ENCODE measurements at regions not wholly inside any gene's neighbourhood (a gene's known extent, or its start where the extent isn't known, plus 50 kb on each side); places are given as distances from the start of the nearest gene placed in this dataset.

GRCh38 chr5:98621821-98622220 is 151.6 kb upstream of the RGMB start:
- Histone ChIP-seq H3K27me3 (ENCODE audit: control insufficient read depth in 2 of 2, insufficient read depth in 2 of 2, low read length in 2 of 2) (no peaks in the 10 kb centered on the region), H3K4me3 (replicated peaks in 1 of 3; ENCODE audit: low read depth in 2 of 3, low read length in 3 of 3) (no peak overlapping the region), H3K4me2 (replicated peaks; ENCODE audit: extremely low read depth, low read length, poor library complexity, severe bottlenecking) (no peak overlapping the region), H3K79me2 (ENCODE audit: insufficient read depth, low read length) (no peaks in the 10 kb centered on the region), H3K9me3 (replicated peaks in 1 of 2; ENCODE audit: control insufficient read depth in 1 of 2, insufficient read depth in 1 of 2, low read length in 2 of 2) (no peaks in the 10 kb centered on the region), H3K27ac (ENCODE audit: low read depth in 1 of 2, low read length in 2 of 2) (no peak overlapping the region), H3K9ac (ENCODE audit: insufficient read depth, low read length, poor library complexity, severe bottlenecking) (no peak overlapping the region), H3K4me1 (ENCODE audit: control insufficient read depth in 1 of 2, insufficient read depth in 2 of 2, low read length in 2 of 2) (no peaks in the 10 kb centered on the region), H3K36me3 (replicated peaks in 1 of 2; ENCODE audit: control insufficient read depth in 1 of 2, insufficient read depth in 2 of 2, low read length in 2 of 2) (no peaks in the 10 kb centered on the region), H4K20me1 (ENCODE audit: insufficient read depth, low read length) (no peaks in the 10 kb centered on the region), H2AFZ (ENCODE audit: insufficient read depth, low read depth, low read length, poor library complexity, severe bottlenecking) (no peak overlapping the region)
- Mint-ChIP-seq H3K4me3 (no peak overlapping the region), H3K27me3 (ENCODE audit: low read depth in 3 of 3) (peaks cover 0 to 1% (median 0%) of the 10 kb centered on the region in 3 donors), H3K36me3 (no peaks in the 10 kb centered on the region), H3K9me3 (peaks cover 0 to 6% (median 0%) of the 10 kb centered on the region in 7 donors), H3K4me1 (no peaks in the 10 kb centered on the region), H3K27ac (no peak overlapping the region)
- DNase-seq: no peak
- TF ChIP-seq, protein P1, sequence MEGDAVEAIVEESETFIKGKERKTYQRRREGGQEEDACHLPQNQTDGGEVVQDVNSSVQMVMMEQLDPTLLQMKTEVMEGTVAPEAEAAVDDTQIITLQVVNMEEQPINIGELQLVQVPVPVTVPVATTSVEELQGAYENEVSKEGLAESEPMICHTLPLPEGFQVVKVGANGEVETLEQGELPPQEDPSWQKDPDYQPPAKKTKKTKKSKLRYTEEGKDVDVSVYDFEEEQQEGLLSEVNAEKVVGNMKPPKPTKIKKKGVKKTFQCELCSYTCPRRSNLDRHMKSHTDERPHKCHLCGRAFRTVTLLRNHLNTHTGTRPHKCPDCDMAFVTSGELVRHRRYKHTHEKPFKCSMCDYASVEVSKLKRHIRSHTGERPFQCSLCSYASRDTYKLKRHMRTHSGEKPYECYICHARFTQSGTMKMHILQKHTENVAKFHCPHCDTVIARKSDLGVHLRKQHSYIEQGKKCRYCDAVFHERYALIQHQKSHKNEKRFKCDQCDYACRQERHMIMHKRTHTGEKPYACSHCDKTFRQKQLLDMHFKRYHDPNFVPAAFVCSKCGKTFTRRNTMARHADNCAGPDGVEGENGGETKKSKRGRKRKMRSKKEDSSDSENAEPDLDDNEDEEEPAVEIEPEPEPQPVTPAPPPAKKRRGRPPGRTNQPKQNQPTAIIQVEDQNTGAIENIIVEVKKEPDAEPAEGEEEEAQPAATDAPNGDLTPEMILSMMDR (IDR thresholded peaks at IDR 0.05): no peak
- 100% methylated on average over 3 of the region's 7 CpGs for WGBS (ENCODE audit: insufficient coverage)
- intact Hi-C loops (cut with micrococcal nuclease): no loop called here

- H3K27me3 Mint-ChIP-seq (ENCODE audit: low read depth in 3 of 3): no peaks in the 10 kb centered on the region
- no peak overlapping the region for H3K9ac ChIP-seq (ENCODE audit: insufficient read depth, low read length, poor library complexity, severe bottlenecking)
- H3K79me2 ChIP-seq (ENCODE audit: insufficient read depth, low read length): no peaks in the 10 kb centered on the region
- WGBS (ENCODE audit: insufficient coverage): no CpG with 5 or more reads among the region's 3 CpGs
- H3K9me3 ChIP-seq (replicated peaks in 1 of 2; ENCODE audit: control insufficient read depth in 1 of 2, insufficient read depth in 1 of 2, low read length in 2 of 2): no peaks in the 10 kb centered on the region
- no peak overlapping the region for H2AFZ ChIP-seq (ENCODE audit: insufficient read depth, low read depth, low read length, poor library complexity, severe bottlenecking)
- no peak overlapping the region for H3K27ac Mint-ChIP-seq
- no peak overlapping the region for H3K4me2 ChIP-seq (replicated peaks; ENCODE audit: extremely low read depth, low read length, poor library complexity, severe bottlenecking)
- no peaks in the 10 kb centered on the region for H3K4me1 Mint-ChIP-seq
- TF ChIP-seq, protein P1 (IDR thresholded peaks at IDR 0.05): no peak
- no peaks in the 10 kb centered on the region for H3K4me1 ChIP-seq (ENCODE audit: control insufficient read depth in 1 of 2, insufficient read depth in 2 of 2, low read length in 2 of 2)
- H3K27me3 ChIP-seq (ENCODE audit: control insufficient read depth in 2 of 2, insufficient read depth in 2 of 2, low read length in 2 of 2): no peaks in the 10 kb centered on the region
- no peak overlapping the region for H3K27ac ChIP-seq (ENCODE audit: low read depth in 1 of 2, low read length in 2 of 2)
- H3K4me3 ChIP-seq (replicated peaks in 1 of 3; ENCODE audit: low read depth in 2 of 3, low read length in 3 of 3): no peak overlapping the region
- DNase-seq: no peak
- no peak overlapping the region for H3K4me3 Mint-ChIP-seq
- H3K9me3 Mint-ChIP-seq: peaks cover 0 to 5% (median 1%) of the 10 kb centered on the region in 7 donors
- intact Hi-C loops (cut with micrococcal nuclease): no loop called here
- H3K36me3 ChIP-seq (replicated peaks in 1 of 2; ENCODE audit: control insufficient read depth in 1 of 2, insufficient read depth in 2 of 2, low read length in 2 of 2): no peaks in the 10 kb centered on the region
- no peaks in the 10 kb centered on the region for H3K36me3 Mint-ChIP-seq
- H4K20me1 ChIP-seq (ENCODE audit: insufficient read depth, low read length): no peaks in the 10 kb centered on the region
Observed at GRCh38 chr5:98624145-98624880, 149.2 kb upstream of the RGMB start.
